Body of pancreas (tissue), 4 donors: ENCODE measurements at regions not wholly inside any gene's neighbourhood (a gene's known extent, or its start where the extent isn't known, plus 50 kb on each side); places are given as distances from the start of the nearest gene placed in this dataset.

Source experiments
- POLR2A ChIP-seq, 3 donors: fragments of 450-650 bp; IDR thresholded peaks; one replicate each; pipeline ENCODE4 v1.6.1; 2016; ENCODE audit warnings: antibody characterized with exemption in 3 of 3, mild to moderate bottlenecking in 2 of 3
- TF ChIP-seq, protein P1 (sequence below), 7 experiments: fragments of 450-650 bp in 4 of 7; fragments of 200-600 bp in 3 of 7; sonication (generic) in 3 of 7; IDR thresholded peaks; one replicate each; pipeline ENCODE4 v1.5.1; 2016 to 2019; ENCODE audit warnings: antibody characterized with exemption in 7 of 7

DNA sequence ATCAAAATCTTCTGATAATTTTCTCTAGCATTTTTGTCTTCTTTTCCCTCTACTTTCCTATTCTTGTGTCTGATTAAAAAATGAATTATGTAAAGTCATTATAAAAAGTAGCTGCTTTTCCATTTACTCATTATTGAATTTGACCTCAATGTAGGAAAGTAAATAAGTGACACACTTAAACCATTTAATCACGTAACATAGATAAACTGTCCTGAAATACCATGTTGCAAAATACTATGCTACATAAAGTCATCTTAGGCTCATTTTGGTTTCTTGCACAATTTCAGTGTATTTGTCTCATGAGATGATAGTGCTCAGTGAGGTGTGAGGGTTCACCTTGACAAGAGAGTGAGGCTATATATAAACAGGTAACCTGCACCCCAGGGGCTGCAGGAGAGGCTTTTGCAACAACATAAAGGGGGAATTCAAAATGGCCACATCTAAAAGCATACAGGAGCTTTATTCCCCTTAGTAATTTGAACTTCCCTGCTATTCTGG, 502.7 kb downstream of the RNF144A start:
- TF ChIP-seq, protein P1, sequence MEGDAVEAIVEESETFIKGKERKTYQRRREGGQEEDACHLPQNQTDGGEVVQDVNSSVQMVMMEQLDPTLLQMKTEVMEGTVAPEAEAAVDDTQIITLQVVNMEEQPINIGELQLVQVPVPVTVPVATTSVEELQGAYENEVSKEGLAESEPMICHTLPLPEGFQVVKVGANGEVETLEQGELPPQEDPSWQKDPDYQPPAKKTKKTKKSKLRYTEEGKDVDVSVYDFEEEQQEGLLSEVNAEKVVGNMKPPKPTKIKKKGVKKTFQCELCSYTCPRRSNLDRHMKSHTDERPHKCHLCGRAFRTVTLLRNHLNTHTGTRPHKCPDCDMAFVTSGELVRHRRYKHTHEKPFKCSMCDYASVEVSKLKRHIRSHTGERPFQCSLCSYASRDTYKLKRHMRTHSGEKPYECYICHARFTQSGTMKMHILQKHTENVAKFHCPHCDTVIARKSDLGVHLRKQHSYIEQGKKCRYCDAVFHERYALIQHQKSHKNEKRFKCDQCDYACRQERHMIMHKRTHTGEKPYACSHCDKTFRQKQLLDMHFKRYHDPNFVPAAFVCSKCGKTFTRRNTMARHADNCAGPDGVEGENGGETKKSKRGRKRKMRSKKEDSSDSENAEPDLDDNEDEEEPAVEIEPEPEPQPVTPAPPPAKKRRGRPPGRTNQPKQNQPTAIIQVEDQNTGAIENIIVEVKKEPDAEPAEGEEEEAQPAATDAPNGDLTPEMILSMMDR (IDR thresholded peaks at IDR 0.05) = no peak
- no peak for TF ChIP-seq POLR2A (IDR thresholded peaks at IDR 0.05)
